DOHH2 (cell line): ENCODE measurements at regions not wholly inside any gene's neighbourhood (a gene's known extent, or its start where the extent isn't known, plus 50 kb on each side); places are given as distances from the start of the nearest gene placed in this dataset.

ENCODE experiments used
- CTCF ChIP-seq: fragments of 200-600 bp; sonication (generic); IDR thresholded peaks from one replicate; pipeline ENCODE4 v1.5.1; 2014; ENCODE audit warnings: antibody characterized with exemption, mild to moderate bottlenecking, low read depth, low read length; ENCODE audit not compliant: poor library complexity, severe bottlenecking
- EZH2phosphoT487 ChIP-seq: fragments of 200-600 bp; sonication (generic); IDR thresholded peaks from 2 replicates; pipeline ENCODE4 v1.6.1; 2017; ENCODE audit warnings: borderline replicate concordance, mild to moderate bottlenecking, antibody characterized with exemption, low read length, moderate library complexity, mixed read lengths

GRCh38 chr12:107503129-107503855 is 182.3 kb upstream of the PWP1 start:
- TF ChIP-seq CTCF, result no peak
- TF ChIP-seq EZH2phosphoT487, result no peak
